ENCODE measurements at regions not wholly inside any gene's neighbourhood (a gene's known extent, or its start where the extent isn't known, plus 50 kb on each side); places are given as distances from the start of the nearest gene placed in this dataset.

GRCh38 chrX:145502670-145503069, 255.4 kb downstream of the SPANXN1 start (continued):
- TF ChIP-seq ZNF707 (CRISPR knock-in tag; conservative IDR thresholded peaks at IDR 0.05) (no peak), SMAD4 (CRISPR knock-in tag; conservative IDR thresholded peaks at IDR 0.05) (no peak), SFPQ (IDR thresholded peaks at IDR 0.05; ENCODE audit: low read depth, low read length) (no peak), ZNF766 (CRISPR knock-in tag; conservative IDR thresholded peaks at IDR 0.05) (no peak)
- TF ChIP-seq, protein P1, sequence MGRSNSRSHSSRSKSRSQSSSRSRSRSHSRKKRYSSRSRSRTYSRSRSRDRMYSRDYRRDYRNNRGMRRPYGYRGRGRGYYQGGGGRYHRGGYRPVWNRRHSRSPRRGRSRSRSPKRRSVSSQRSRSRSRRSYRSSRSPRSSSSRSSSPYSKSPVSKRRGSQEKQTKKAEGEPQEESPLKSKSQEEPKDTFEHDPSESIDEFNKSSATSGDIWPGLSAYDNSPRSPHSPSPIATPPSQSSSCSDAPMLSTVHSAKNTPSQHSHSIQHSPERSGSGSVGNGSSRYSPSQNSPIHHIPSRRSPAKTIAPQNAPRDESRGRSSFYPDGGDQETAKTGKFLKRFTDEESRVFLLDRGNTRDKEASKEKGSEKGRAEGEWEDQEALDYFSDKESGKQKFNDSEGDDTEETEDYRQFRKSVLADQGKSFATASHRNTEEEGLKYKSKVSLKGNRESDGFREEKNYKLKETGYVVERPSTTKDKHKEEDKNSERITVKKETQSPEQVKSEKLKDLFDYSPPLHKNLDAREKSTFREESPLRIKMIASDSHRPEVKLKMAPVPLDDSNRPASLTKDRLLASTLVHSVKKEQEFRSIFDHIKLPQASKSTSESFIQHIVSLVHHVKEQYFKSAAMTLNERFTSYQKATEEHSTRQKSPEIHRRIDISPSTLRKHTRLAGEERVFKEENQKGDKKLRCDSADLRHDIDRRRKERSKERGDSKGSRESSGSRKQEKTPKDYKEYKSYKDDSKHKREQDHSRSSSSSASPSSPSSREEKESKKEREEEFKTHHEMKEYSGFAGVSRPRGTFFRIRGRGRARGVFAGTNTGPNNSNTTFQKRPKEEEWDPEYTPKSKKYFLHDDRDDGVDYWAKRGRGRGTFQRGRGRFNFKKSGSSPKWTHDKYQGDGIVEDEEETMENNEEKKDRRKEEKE (IDR thresholded peaks at IDR 0.05; ENCODE audit: borderline replicate concordance in 1 of 2, control insufficient read depth in 1 of 2, low read depth in 2 of 2, low read length in 1 of 2) = no peak
- TF ChIP-seq, protein P2, sequence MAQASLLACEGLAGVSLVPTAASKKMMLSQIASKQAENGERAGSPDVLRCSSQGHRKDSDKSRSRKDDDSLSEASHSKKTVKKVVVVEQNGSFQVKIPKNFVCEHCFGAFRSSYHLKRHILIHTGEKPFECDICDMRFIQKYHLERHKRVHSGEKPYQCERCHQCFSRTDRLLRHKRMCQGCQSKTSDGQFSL (CRISPR knock-in tag; IDR thresholded peaks at IDR 0.05) = no peak
- TF ChIP-seq, protein P2 (tag; IDR thresholded peaks at IDR 0.05) = no peak
